ENCODE measurements at regions not wholly inside any gene's neighbourhood (a gene's known extent, or its start where the extent isn't known, plus 50 kb on each side); places are given as distances from the start of the nearest gene placed in this dataset.

DNA sequence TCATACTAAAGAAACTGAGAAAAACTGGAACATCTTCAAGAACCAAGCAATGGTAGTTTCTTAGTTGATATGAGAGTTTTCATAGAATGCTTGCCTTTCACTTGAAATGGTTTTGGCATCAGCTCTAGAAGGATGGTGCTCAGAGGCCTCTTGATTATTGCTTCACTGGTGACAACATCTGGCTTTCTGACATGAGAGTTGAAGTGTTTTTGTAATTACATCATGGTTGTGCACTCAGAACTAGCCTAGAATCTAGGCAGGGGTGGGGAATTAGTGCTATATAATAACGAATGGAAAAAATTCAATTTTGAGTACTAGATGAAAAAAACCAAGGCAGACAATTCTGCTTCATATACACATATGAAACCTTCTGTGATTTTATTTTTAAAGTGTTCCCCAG is 172.8 kb upstream of the LMNTD1 start:
- intact Hi-C loops (cut with DNase I): no loop called here
- H3K27ac ChIP-seq: no peak overlapping the region
- no peak for DNase-seq
- no peaks in the 10 kb centered on the region for H3K27me3 ChIP-seq
- TF ChIP-seq, protein P1, sequence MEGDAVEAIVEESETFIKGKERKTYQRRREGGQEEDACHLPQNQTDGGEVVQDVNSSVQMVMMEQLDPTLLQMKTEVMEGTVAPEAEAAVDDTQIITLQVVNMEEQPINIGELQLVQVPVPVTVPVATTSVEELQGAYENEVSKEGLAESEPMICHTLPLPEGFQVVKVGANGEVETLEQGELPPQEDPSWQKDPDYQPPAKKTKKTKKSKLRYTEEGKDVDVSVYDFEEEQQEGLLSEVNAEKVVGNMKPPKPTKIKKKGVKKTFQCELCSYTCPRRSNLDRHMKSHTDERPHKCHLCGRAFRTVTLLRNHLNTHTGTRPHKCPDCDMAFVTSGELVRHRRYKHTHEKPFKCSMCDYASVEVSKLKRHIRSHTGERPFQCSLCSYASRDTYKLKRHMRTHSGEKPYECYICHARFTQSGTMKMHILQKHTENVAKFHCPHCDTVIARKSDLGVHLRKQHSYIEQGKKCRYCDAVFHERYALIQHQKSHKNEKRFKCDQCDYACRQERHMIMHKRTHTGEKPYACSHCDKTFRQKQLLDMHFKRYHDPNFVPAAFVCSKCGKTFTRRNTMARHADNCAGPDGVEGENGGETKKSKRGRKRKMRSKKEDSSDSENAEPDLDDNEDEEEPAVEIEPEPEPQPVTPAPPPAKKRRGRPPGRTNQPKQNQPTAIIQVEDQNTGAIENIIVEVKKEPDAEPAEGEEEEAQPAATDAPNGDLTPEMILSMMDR (IDR thresholded peaks at IDR 0.05): no peak
- TF ChIP-seq POLR2A (IDR thresholded peaks at IDR 0.05): no peak
- no peaks in the 10 kb centered on the region for H3K36me3 ChIP-seq
- H3K9me3 ChIP-seq: no peaks in the 10 kb centered on the region
- 39 to 58% methylated on average over 1 of the region's 1 CpG for WGBS, 2 donors
- H3K4me1 ChIP-seq: peaks cover 0 to 10% (median 0%) of the 10 kb centered on the region in 3 donors
- H3K4me3 ChIP-seq: no peak overlapping the region

DNA sequence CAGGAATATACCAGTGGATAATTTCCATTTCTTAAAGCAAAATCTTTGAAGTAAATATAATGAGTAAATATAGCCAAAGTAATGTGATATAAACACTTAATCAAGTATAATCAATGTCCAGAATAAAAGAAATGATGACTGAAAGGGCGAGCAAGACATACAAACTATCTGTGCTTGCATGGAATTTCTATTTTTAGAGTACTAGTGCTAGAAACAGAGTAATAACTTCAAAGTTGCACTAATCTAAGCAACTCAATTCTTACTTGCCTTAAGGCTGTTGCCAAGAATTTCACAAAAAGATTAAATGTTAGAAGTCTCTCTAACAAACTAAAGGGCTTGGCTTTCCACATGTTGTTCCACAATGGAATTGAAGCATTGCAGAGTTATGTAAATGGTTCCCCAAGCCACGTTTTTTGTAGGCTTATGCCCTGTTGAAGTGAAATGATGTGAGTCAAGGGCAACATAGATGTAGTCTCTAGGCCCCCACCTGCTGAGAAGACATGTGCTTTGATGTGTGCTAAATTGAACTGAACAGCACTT is 175.0 kb upstream of the LMNTD1 start:
- H3K27ac ChIP-seq: no peak overlapping the region
- WGBS, 2 donors: 28 to 41% methylated on average over 2 of the region's 2 CpGs
- intact Hi-C loops (cut with DNase I): no loop called here
- no peak overlapping the region for H3K4me3 ChIP-seq
- TF ChIP-seq, protein P1 (IDR thresholded peaks at IDR 0.05): no peak
- no peak for TF ChIP-seq POLR2A (IDR thresholded peaks at IDR 0.05)
- peaks cover 0 to 10% (median 0%) of the 10 kb centered on the region in 3 donors for H3K4me1 ChIP-seq
- H3K27me3 ChIP-seq: no peaks in the 10 kb centered on the region
- H3K9me3 ChIP-seq: no peaks in the 10 kb centered on the region
- no peak for DNase-seq
- no peaks in the 10 kb centered on the region for H3K36me3 ChIP-seq

DNA sequence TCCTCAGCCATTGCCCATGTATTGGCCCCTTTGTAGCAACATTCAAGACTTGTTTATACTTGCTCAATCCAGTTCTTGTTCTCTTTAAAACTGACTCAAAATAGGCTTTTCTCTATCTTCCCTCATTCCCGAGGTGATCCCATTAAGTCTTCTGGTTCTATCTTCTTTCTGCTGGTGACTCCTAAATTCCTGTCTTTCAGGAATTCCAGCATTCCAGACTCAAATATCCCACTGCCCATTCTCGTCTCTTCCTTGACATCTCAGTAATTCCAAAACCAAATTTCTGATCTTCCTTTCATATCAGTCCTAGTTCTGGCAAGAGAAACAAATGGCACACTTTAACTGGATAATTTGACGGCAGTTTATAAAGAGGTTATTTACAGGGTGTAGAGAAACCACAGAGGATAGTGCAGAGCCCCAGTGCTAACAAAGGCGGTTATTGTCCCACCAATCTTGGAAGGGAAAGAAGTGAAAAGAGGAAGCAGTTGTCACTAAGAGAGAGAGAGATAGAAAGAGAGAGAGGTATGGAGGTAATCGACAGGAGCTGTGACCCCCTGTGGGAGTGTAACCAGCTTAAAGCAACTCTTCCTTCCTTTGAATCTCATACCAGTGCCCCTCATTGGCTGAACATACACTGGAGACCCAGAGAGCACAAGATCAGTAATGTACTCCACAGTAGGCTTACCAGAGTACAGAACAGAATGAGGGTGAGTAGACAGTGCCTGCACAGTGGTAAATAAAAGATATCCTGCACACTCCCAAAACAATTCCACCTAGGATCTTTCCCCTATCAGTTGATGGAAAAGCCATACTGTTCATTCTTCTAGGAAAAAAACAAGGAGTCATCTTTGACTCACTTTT is 177.6 kb upstream of the LMNTD1 start:
- Histone ChIP-seq H3K4me3 (no peak overlapping the region), H3K36me3 (no peaks in the 10 kb centered on the region), H3K9me3 (no peaks in the 10 kb centered on the region), H3K4me1 (no peaks in the 10 kb centered on the region), H3K27ac (no peak overlapping the region), H3K27me3 (no peaks in the 10 kb centered on the region)
- WGBS, 2 donors: 42% methylated on average over 5 of the region's 5 CpGs
- DNase-seq: no peak
- intact Hi-C loops (cut with DNase I): no loop called here
- TF ChIP-seq, protein P1 (IDR thresholded peaks at IDR 0.05): no peak
- TF ChIP-seq POLR2A (IDR thresholded peaks at IDR 0.05): no peak

DNA sequence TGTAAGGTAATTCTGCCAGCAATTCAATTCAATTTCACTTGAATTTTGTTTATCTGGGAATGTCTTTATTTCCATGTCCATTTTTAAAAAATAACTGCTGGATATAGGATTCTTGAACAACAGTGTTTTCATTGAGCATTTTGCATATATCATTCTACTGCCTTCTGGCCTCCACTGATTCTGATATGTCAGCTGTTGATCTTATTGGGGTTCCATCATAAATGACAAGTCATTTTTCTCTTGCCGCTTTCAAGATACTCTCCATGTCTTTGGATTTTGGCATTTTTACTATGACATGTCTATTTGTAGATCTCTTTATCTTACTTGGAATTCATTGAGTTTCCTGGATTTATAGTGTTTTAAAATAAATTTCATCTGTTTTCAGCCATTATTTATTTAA is 180.5 kb upstream of the LMNTD1 start:
- Histone ChIP-seq H3K27ac (no peak overlapping the region), H3K4me3 (no peak overlapping the region), H3K9me3 (no peaks in the 10 kb centered on the region), H3K27me3 (no peaks in the 10 kb centered on the region), H3K4me1 (no peaks in the 10 kb centered on the region), H3K36me3 (no peaks in the 10 kb centered on the region)
- TF ChIP-seq, protein P1 (IDR thresholded peaks at IDR 0.05): no peak
- no peak for TF ChIP-seq POLR2A (IDR thresholded peaks at IDR 0.05)
- intact Hi-C loops (cut with DNase I): no loop called here
- no peak for DNase-seq
- 100% methylated on average over 1 of the region's 1 CpG for WGBS, 2 donors

DNA sequence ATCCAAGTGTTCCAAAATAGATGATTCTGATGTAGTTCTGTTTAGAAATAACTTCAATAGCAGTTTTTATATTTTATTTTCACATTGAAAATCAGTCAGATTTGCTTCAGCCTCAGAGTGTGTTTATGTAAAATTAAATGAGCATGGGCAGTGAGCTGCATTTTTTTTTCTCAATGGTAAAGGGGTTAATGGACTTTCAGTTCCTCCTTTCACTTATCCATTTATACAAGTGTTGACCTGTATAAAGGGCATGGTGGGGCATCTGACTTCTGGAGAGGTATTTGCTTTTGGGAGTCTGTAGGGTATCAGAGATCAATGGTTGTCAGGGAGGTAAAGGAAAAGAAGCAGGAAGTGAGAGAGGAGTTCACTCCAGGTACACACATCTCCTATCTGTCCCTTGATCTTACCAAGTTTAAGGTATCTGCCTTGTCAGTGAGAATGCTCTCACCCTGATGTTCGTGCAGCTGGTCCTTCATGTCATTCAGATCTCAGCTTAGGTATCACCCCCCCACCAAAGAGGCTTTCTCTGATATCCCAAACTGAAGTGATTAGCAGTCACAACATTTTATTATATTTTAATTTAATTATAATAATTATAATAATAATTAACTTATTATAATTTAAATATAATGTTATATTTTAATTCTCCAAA is 181.6 kb upstream of the LMNTD1 start:
- 67 to 82% methylated on average over 1 of the region's 1 CpG for WGBS, 2 donors
- intact Hi-C loops (cut with DNase I): no loop called here
- no peaks in the 10 kb centered on the region for H3K27me3 ChIP-seq
- no peaks in the 10 kb centered on the region for H3K36me3 ChIP-seq
- H3K27ac ChIP-seq: no peak overlapping the region
- no peak overlapping the region for H3K4me3 ChIP-seq
- TF ChIP-seq, protein P1 (IDR thresholded peaks at IDR 0.05): no peak
- TF ChIP-seq POLR2A (IDR thresholded peaks at IDR 0.05): no peak
- H3K4me1 ChIP-seq: no peaks in the 10 kb centered on the region
- no peaks in the 10 kb centered on the region for H3K9me3 ChIP-seq
- no peak for DNase-seq

Data from esophagus squamous epithelium (tissue), 5 donors.